D341Med (cell line): ENCODE measurements at regions not wholly inside any gene's neighbourhood (a gene's known extent, or its start where the extent isn't known, plus 50 kb on each side); places are given as distances from the start of the nearest gene placed in this dataset.
"Not testable (repeated sequence)": the region's sequence is repeated elsewhere in the genome, so short reads cannot be mapped to it uniquely, and the experiment has no call there.

ENCODE experiments used
- DNase-seq: peaks from one replicate; pipeline ENCODE4 v3.0.0; 2012; ENCODE audit warnings: low spot score

GRCh38 chrX:131827935-131828334 lies 195.2 kb upstream of the STK26 start:
- peak; percentile 59 for DNase-seq

DNA sequence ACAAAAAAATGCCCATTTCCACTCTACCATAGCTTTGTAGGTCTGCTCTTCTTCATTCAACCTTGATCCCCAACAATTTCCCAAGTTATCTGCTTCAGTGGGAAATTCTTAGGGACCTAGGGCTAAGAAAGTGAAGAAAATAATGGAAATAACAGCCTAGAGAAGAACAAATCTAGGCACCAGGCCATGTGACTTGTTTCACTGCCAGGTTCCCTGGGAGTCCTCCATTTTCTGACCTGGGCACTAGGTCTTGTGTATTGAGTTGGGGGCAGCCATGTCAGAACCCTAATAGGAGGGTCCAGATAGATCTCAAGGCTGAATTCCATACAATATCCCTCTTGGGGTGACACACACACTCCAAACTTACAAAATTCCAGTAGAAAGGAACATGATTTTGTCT lies 194.6 kb upstream of the STK26 start:
- no peak for DNase-seq

- peak; percentile 76 for DNase-seq
These were observed 192.5 kb upstream of the STK26 start for GRCh38 chrX:131830400-131831184.

DNA sequence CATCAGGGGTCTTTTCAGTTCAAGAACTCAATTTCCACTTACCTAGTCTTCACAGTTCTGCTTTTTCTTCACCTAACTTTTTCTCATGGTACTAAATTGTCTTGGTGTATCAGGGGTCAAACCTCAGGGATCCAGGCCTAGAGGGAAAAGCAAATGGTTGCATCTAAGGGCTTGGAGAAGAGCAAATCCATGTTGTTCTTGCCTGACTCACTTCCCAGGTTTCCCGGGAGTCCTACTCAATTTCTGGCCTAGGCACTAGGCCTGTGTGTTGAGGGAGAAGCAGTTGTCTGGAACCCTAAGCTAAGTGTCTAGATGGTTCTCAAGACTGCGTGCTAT lies 191.9 kb upstream of the STK26 start:
- no peak for DNase-seq

- DNase-seq = no peak
These were observed 186.9 kb upstream of the STK26 start for GRCh38 chrX:131836161-131836560.

- DNase-seq = no peak
These were observed 185.8 kb upstream of the STK26 start for GRCh38 chrX:131837325-131837724.

- DNase-seq = no peak
These were observed 182.2 kb upstream of the STK26 start for GRCh38 chrX:131840799-131841495.

DNA sequence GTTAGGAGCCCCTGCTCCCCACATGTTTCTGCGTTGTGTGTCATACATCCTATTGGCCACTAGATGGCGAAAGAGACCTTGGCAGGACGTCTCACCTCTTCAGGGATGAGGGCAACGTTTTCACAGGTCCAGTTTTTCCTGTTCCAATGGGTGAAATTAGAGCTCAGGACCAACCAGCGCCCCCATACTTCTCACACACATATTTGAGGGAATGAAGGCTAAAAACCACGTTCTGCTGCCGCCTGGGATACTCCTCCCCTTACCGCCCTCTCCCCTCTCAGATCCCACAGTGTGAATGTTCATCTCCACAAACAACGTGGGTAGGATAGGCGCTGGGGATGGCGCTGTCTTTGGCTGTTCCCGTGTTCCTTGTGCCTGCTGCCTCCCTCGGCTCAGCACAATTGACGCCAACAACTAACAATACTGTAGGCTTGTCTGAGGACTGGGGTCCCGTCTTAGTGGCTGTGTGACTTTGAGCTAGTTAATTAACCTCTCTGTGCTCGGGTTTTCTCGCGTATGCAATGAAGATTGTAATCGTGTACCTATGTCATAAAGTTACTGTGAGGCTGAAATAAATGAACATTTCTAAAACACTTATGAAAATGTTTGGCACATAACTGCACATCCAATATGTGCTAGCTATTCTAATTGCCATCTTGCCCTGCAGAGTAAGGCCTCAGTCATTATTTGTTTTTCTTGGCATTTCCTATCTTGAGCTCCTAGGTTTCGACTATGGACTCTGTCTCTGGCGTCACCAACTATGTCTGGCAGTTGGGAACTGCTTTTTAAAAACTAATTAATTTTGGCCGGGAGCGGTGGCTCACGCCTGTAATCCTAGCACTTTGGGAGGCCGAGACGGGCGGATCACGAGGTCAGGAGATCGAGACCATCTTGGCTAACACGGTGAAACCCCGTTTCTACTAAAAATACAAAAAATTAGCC lies 181.3 kb upstream of the STK26 start:
- DNase-seq = peak; percentile 72

- no peak for DNase-seq
These were observed 179.1 kb upstream of the STK26 start for GRCh38 chrX:131843987-131844386.

DNA sequence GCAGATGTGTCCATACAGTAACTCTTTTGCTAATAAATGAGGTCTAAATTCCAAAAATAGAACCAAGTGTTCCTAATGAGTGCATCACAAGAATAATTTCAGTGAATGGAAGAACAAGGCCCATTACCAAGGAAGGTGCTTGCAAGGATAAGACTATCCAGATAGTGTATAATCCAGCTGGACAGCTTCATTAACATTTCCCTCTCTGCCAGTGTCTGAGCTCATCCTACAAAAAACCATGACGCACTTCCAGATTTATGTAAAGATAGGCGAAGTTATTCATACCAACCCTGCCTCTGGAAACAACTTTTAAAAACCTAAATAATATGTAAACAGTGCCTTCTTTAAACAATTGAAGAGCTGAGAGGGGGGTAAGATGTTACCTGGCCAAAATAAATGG lies 177.9 kb upstream of the STK26 start:
- no peak for DNase-seq

DNA sequence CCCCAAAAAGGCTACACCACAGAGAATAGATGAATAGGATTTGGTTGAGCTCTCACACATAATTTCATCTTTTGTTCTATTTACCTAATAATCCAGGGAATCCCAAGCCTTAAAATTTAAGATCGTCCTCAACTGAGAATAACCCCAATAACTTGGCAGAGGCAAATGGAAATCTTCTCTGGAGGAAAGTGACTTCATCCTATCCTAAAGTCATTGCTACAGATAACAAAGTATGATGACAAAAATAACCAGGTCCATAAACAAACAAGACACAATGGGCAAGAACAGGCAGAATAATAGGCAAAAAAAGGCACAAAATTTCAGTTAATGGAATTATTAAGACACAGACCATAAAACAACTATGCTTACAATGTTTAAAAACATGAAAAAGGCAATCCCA lies 177.3 kb upstream of the STK26 start:
- DNase-seq = no peak

DNA sequence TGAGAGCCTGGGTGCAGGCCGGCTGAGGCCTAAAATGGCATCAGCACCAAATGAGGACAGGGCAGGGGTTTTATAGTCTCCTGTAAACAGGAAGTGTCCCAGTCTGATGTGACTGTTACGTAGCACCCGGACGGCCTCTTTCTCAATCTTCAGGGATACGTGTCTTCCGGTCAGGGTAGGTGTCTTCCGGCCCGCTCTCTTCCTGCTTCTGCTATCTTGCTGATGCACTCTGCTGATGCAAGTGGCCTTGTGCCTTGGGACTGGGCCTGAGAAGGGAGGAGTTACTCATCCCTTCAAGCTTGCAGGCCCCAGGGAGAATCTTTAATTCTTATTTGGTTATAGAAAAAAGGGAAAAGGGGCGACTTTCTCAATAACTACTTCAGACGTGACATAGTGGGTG lies 172.1 kb upstream of the STK26 start:
- DNase-seq = not testable (repeated sequence)

DNA sequence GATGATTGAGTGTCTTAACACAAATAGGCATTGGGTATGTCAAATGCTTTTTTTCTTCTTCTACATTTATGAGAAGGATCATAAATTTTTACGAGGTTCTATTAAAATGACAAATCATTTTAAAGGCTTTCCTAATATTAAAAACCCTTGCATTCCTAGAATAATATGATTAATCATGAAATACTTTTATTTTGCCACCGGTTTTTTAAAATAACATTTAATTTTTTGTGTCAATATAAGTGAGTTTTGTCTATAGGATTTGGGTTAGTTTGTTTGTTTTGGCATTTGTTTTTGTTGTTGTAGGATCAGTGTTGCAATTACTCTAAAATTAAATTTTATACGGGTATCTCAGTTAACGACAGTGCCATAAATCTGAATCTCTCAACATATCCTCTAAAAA lies 169.7 kb upstream of the STK26 start:
- DNase-seq = no peak

DNA sequence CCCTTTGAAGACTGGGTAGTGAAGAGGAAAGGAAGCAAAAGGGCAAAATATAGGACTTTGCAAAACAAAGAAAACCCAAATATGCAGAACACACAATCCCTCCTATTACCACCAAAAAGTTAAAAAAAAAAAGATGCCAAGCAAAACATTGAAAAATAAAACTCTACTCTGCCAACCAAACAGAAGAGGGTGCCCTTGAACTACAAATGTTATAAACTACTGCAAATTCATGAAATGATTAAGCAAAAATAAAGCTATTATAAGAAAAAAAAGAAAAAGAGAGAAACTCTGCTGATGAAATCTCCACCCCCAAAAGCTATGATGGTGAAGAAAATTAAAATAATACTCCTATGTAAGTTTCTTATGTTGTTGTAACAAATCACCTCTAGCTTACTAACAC lies 168.5 kb upstream of the STK26 start:
- no peak for DNase-seq

DNA sequence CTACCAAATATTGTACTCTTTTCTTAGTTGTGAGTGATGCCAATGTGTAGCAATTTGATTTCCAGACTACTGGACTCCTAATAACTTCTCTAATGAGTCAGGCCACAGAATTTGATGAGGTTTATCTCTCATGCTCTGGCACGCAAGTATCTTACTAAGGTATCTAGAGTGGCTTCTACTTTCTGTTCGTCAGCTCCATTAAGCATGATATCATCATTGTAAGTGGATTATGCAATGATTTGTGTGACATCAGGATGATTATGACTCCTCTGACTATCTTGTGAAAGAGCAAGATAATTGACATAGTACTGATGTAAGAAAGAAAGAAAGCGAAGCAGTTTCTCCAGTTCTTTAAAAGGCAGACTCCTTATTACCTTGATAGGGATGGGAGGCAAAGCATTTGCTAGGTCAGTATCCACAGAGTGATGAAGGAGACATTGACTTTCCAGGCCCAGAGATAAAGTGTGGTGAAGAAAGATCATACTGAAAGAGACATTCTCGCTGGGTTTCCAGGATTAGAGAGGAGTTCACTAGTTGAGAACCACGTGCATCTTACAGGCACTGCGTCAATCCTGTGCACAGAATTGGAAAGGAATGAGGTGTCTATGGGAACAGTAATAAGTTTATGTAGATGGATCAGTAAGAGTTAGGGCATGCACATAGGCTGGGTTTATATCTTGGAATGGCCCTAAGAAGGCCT lies 161.9 kb upstream of the STK26 start:
- DNase-seq = no peak

GRCh38 chrX:131862321-131862720 lies 160.8 kb upstream of the STK26 start:
- DNase-seq = no peak

DNA sequence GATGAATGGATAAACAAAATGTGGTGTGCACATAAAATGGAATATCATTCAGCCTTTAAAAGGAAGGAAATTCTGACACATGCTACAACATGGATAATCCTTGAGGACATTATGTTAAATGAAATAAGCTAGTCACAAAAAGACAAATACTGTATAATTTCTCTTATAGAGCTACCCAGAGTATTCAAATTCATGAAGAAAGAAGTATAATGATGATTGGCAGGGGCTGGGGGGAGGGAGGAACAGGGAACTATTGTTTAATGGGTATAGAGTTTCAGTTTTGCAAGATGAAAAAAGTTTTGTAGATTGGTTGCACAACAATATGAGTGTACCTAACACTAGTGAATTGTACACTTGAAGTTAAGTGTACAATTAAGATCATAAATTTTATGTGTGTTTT lies 153.9 kb upstream of the STK26 start:
- no peak for DNase-seq

- DNase-seq = no peak
These were observed 148.8 kb upstream of the STK26 start for GRCh38 chrX:131874300-131874699.

DNA sequence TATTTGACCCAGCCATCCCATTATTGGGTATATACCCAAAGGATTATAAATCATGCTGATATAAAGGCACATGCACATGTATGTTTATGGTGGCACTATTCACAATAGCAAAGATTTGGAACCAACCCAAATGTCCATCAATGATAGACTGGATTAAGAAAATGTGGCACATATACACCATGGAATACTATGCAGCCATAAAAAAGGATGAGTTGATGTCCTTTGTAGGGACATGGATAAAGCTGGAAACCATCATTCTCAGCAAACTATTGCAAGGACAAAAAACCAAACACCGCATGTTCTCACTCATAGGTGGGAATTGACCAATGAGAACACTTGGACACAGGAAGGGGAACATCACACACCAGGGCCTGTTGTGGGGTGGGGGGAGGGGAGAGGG lies 147.3 kb upstream of the STK26 start:
- DNase-seq = not testable (repeated sequence)

DNA sequence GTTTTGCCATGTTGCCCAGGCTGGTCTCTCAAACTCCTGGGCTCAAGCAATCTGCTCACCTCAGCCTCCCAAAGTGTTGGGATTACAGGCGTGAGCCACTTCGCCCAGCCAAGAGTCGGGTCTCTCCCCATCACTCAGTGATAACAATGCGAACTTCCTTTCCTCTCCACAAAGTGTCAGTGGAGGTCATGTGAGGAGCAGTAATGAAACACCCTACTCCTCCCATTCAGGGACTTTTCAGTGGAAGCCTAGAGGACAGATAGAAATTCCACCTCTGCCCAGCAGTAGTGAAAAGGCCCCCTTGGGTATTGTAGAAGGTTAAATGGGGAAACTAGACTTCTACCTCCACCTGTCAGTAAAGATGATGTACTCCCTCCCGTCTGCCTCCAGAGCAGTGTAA lies 141.9 kb upstream of the STK26 start:
- DNase-seq = no peak

- not testable (repeated sequence) for DNase-seq
These were observed 138.1 kb upstream of the STK26 start for GRCh38 chrX:131885042-131885441.

- not testable (repeated sequence) for DNase-seq
These were observed 129.2 kb upstream of the STK26 start for GRCh38 chrX:131893857-131894256.
